ENCODE measurements at regions not wholly inside any gene's neighbourhood (a gene's known extent, or its start where the extent isn't known, plus 50 kb on each side); places are given as distances from the start of the nearest gene placed in this dataset.
"Not testable (repeated sequence)": the region's sequence is repeated elsewhere in the genome, so short reads cannot be mapped to it uniquely, and the experiment has no call there.

- Histone ChIP-seq H3K4me1 (no peaks in the 10 kb centered on the region), H3K27me3 (replicated peaks in 1 of 7) (no peaks in the 10 kb centered on the region), H3K4me3 (no peak overlapping the region), H3K36me3 (no peaks in the 10 kb centered on the region), H3K9me3 (no peaks in the 10 kb centered on the region), H3K27ac (no peak overlapping the region)
- WGBS, 5 donors = 75 to 90% (median 83%) methylated on average over 17 of the region's 17 CpGs
- intact Hi-C loops (cut with DNase I; ENCODE audit: low total_unique reads) = no loop called here
- peak; percentile 35 for DNase-seq
- no peak for TF ChIP-seq POLR2AphosphoS5 (IDR thresholded peaks at IDR 0.05)
Observed at GRCh38 chr2:3105814-3106569, 271.6 kb downstream of the EIPR1 start.

- intact Hi-C loops (cut with DNase I; ENCODE audit: low total_unique reads); H3K36me3 ChIP-seq; H3K27me3 ChIP-seq (replicated peaks in 1 of 7); H3K27ac ChIP-seq; H3K4me1 ChIP-seq; DNase-seq; H3K4me3 ChIP-seq; H3K9me3 ChIP-seq: not testable (repeated sequence)
- 58 to 72% (median 64%) methylated on average over 12 to 14 of the region's 14 CpGs for WGBS, 5 donors
Observed at GRCh38 chr2:3104958-3105813, 272.4 kb downstream of the EIPR1 start.

- intact Hi-C loops (cut with DNase I; ENCODE audit: low total_unique reads) = no loop called here
- TF ChIP-seq POLR2A (IDR thresholded peaks at IDR 0.05) (no peak), POLR2AphosphoS5 (IDR thresholded peaks at IDR 0.05) (no peak), CTCF (IDR thresholded peaks at IDR 0.05 in 8 of 11, conservative IDR thresholded peaks at IDR 0.05 in 3 of 11) (no peak)
- Histone ChIP-seq H3K27me3 (replicated peaks in 1 of 7) (peaks cover 0 to 5% (median 0%) of the 10 kb centered on the region in 7 donors), H3K27ac (no peak overlapping the region), H3K4me3 (no peak overlapping the region), H3K9me3 (no peaks in the 10 kb centered on the region), H3K36me3 (no peaks in the 10 kb centered on the region), H3K4me1 (no peaks in the 10 kb centered on the region)
- WGBS, 5 donors = 85 to 92% (median 89%) methylated on average over 11 of the region's 11 CpGs
- DNase-seq = peak; percentile 58
Observed at GRCh38 chr2:3104261-3104660, 273.4 kb downstream of the EIPR1 start.

GRCh38 chr2:3102922-3103569 lies 274.6 kb downstream of the EIPR1 start:
- H3K4me1 ChIP-seq = no peaks in the 10 kb centered on the region
- intact Hi-C loops (cut with DNase I; ENCODE audit: low total_unique reads) = no loop called here
- WGBS, 5 donors = 78 to 85% (median 78%) methylated on average over 11 of the region's 11 CpGs
- peaks cover 0 to 13% (median 0%) of the 10 kb centered on the region in 7 donors for H3K27me3 ChIP-seq (replicated peaks in 1 of 7)
- H3K27ac ChIP-seq = no peak overlapping the region
- no peak overlapping the region for H3K4me3 ChIP-seq
- H3K36me3 ChIP-seq = no peaks in the 10 kb centered on the region
- TF ChIP-seq CTCF (IDR thresholded peaks at IDR 0.05 in 8 of 11, conservative IDR thresholded peaks at IDR 0.05 in 3 of 11) (no peak), POLR2AphosphoS5 (IDR thresholded peaks at IDR 0.05) (no peak), POLR2A (IDR thresholded peaks at IDR 0.05) (no peak)
- H3K9me3 ChIP-seq = no peaks in the 10 kb centered on the region
- peak; percentile 48 for DNase-seq

Data from spleen (tissue), 11 donors.